BLaER1 treated with 17β-estradiol and CSF1 and Interleukin-3, amounts not matched to agents 10 nM and 100 nM (cell line): ENCODE measurements at regions not wholly inside any gene's neighbourhood (a gene's known extent, or its start where the extent isn't known, plus 50 kb on each side); places are given as distances from the start of the nearest gene placed in this dataset.

Source experiments
- H3K27ac ChIP-seq, 11 experiments: shearing (Covaris generic); formaldehyde crosslinking; 2 replicates each; pipeline ENCODE4 v1.8.1; 2022
- H3K27me3 ChIP-seq, 11 experiments: shearing (Covaris generic); formaldehyde crosslinking; 2 replicates each; pipeline ENCODE4 v1.8.1; 2022
- H3K36me3 ChIP-seq, 11 experiments: shearing (Covaris generic); formaldehyde crosslinking; 2 replicates each; pipeline ENCODE4 v1.8.1; 2022
- H3K4me1 ChIP-seq, 10 experiments: shearing (Covaris generic); formaldehyde crosslinking; 2 replicates each; pipeline ENCODE4 v1.8.1; 2022
- H3K4me2 ChIP-seq, 11 experiments: shearing (Covaris generic); formaldehyde crosslinking; 2 replicates each; pipeline ENCODE4 v1.8.1; 2022
- H3K4me3 ChIP-seq, 10 experiments: shearing (Covaris generic); formaldehyde crosslinking; 2 replicates each; pipeline ENCODE4 v1.8.1; 2022
- H3K9ac ChIP-seq, 11 experiments: shearing (Covaris generic); formaldehyde crosslinking; 2 replicates each; pipeline ENCODE4 v1.8.1; 2022
- H3K9me3 ChIP-seq, 11 experiments: shearing (Covaris generic); formaldehyde crosslinking; replicated peaks in 1 of 11; 2 replicates each; pipeline ENCODE4 v1.8.1; 2022
- H4K20me1 ChIP-seq, 11 experiments: shearing (Covaris generic); formaldehyde crosslinking; 2 replicates each; pipeline ENCODE4 v1.8.1; 2022
- Cebpa-rat ChIP-seq, 11 experiments: shearing (Covaris generic); IDR thresholded peaks; 2 replicates each; pipeline ENCODE4 v1.8.1; 2022

DNA sequence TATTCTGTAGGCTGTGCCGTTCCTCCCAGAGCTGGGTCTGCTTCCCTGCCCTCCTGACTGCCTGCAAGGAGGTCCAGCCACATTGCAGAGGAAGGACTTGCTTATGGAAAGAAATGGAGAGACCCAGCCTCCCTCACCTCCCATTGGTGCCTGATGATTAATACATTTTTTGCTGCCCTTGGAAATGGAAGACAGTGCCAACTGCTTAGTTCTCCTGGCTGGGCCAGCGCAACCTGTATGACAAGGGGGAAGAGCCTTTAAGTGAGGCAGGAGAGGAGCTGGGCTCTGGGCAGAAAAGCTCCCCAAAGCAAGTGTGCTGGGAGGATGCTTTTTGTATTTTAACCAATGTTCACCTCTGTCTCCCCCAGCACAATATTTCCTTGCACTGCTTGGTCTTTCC is 238.5 kb downstream of the SOX9 start:
- H4K20me1 ChIP-seq: no peaks in the 10 kb centered on the region
- H3K4me2 ChIP-seq: no peak overlapping the region
- no peaks in the 10 kb centered on the region for H3K27me3 ChIP-seq
- H3K4me3 ChIP-seq: no peak overlapping the region
- H3K27ac ChIP-seq: no peak overlapping the region
- no peak overlapping the region for H3K9ac ChIP-seq
- no peaks in the 10 kb centered on the region for H3K36me3 ChIP-seq
- H3K9me3 ChIP-seq: peaks cover under 1 to 14% (median 7%) of the 10 kb centered on the region in 11 experiments; a peak in 19 of 22 replicates
- TF ChIP-seq Cebpa-rat (IDR thresholded peaks at IDR 0.05): no peak
- no peaks in the 10 kb centered on the region for H3K4me1 ChIP-seq

DNA sequence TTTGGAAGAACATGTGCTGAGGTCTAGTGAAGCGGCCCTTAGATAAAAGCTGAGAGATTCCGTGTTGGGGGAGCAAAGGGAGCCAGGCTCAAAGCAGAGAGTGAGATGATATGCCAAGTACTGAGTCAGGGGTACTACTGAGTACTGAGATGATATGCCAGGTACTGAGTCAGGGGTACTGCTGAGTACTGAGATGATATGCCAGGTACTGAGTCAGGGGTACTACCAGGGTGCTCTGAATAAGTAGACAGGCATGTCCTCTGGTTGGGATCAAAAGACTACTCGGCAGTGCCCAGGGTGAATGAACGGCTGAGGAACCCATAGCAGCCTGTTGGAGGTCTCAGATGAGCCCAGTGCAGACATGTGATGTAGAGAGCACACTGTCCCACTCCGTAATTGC is 239.0 kb downstream of the SOX9 start:
- Histone ChIP-seq H3K4me2 (no peak overlapping the region), H3K4me1 (no peaks in the 10 kb centered on the region), H3K27me3 (no peaks in the 10 kb centered on the region), H3K36me3 (no peaks in the 10 kb centered on the region), H3K27ac (no peak overlapping the region), H3K4me3 (no peak overlapping the region), H4K20me1 (no peaks in the 10 kb centered on the region), H3K9me3 (peaks cover 0 to 9% (median 1%) of the 10 kb centered on the region in 11 experiments; a peak in 10 of 22 replicates), H3K9ac (no peak overlapping the region)
- no peak for TF ChIP-seq Cebpa-rat (IDR thresholded peaks at IDR 0.05)

DNA sequence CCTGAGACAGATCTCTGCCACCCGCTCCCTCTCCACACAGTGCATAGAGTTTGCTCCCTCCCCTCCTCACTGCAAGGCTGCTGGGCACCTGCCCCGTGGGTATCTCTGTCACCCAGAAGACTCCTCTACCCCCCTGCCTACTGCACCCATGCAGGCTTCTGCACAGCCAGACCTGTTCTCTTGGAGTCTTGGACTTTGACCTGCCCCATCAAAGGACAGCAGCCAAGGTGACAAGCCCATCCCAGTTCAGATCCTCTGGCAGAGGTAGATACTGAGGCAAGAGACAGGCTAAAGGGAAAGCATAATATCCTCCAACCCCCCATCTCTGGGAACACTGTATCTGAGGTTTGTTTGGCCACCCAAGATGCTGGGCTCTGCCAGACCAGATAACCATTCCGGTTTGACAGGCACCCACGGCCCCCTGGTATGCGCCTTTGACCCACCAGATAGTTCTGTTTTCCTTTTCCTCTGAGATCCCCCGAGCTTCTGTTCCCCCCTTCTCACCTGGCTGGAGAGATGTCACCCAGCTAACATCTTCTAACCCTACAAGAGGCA is 239.6 kb downstream of the SOX9 start:
- Histone ChIP-seq H4K20me1 (no peaks in the 10 kb centered on the region), H3K9ac (no peak overlapping the region), H3K4me3 (no peak overlapping the region), H3K9me3 (peaks cover 0 to 5% (median 0%) of the 10 kb centered on the region in 11 experiments; a peak in 2 of 22 replicates), H3K27ac (no peak overlapping the region), H3K27me3 (no peaks in the 10 kb centered on the region), H3K4me1 (no peaks in the 10 kb centered on the region), H3K36me3 (no peaks in the 10 kb centered on the region), H3K4me2 (no peak overlapping the region)
- no peak for TF ChIP-seq Cebpa-rat (IDR thresholded peaks at IDR 0.05)

DNA sequence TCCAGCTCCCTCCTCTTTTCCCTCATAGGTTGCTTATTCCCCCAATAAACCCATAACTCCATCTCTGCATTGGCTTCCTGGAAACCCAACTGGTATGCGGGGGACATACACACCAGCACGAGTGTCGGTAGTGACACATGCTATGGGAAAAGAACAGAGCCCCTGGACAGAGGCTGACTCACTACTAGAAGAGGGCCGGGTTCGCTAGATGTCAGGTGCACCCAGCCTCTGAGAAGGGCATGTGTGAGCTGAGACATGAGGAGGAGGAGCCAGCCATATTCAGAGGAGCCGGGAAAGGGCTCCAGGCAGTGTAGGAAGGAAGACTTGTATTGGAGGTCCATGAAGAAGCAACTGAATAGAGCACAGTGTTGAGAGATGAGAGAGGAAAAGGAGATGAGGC is 241.1 kb downstream of the SOX9 start:
- Histone ChIP-seq H3K4me1 (no peaks in the 10 kb centered on the region), H3K27ac (no peak overlapping the region), H4K20me1 (no peaks in the 10 kb centered on the region), H3K9ac (no peak overlapping the region), H3K9me3 (no peaks in the 10 kb centered on the region), H3K36me3 (no peaks in the 10 kb centered on the region), H3K4me2 (no peak overlapping the region), H3K27me3 (no peaks in the 10 kb centered on the region), H3K4me3 (no peak overlapping the region)
- TF ChIP-seq Cebpa-rat (IDR thresholded peaks at IDR 0.05): no peak

DNA sequence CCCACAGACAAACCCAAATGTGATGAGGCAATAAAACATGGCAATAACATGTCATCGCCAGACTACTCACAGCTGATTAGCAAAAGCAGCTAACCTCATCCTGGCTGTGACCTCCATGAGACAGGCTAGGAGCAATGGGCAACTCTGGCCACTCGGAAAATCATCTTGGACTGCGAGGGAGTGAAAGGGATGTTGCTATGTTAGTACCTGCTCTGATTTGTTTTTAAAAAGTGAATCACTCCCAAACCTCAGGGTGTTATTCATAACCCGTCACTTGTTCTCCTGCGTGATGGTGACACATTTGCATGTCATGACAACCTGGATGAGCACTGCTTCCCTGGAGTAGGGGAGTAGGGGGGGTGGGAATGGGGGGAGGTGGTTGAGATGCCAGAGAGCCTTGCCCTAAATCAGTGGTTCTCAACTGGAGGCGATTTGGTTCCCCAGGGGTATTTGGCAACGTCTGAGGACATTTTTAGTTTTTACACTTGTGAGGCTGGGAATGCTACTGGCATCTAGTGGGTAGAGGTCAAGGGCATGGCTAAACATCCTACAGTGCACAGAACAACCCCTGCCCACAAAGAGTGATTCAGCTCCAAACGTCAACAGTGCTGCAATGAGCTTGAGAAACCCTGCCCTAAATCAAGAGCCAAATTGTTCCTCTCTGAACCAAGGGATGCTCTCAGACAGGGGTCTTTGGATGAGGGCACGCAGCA is 241.7 kb downstream of the SOX9 start:
- no peak overlapping the region for H3K27ac ChIP-seq
- no peak overlapping the region for H3K9ac ChIP-seq
- H4K20me1 ChIP-seq: no peaks in the 10 kb centered on the region
- no peaks in the 10 kb centered on the region for H3K9me3 ChIP-seq
- H3K4me2 ChIP-seq: no peak overlapping the region
- H3K27me3 ChIP-seq: no peaks in the 10 kb centered on the region
- no peaks in the 10 kb centered on the region for H3K4me1 ChIP-seq
- no peaks in the 10 kb centered on the region for H3K36me3 ChIP-seq
- no peak overlapping the region for H3K4me3 ChIP-seq
- no peak for TF ChIP-seq Cebpa-rat (IDR thresholded peaks at IDR 0.05)

DNA sequence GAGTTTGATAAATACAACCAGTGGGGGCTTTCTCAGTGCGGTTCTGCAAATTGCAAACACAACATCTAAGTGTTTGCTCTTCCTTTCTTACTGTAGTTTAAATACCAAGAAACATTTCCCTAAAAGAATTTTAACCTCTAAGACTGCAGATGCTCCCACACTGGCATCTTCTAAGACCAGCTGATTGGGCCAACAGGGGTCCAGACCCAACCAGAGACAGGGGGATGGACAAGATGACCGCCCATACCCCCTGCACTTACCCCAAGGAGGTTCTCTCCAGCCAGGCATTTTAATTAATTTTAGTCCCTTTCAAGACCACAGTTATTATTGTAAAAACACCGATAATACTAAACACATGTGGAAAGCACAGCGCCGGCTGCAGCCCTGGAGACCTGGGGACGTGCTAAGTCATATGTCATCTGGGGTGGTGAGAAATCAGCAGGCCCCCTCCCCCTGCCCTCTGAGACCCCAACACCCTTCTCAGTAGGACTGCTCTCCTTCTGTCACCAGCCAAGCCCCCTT is 242.3 kb downstream of the SOX9 start:
- TF ChIP-seq Cebpa-rat (IDR thresholded peaks at IDR 0.05): no peak
- Histone ChIP-seq H3K27ac (no peak overlapping the region), H4K20me1 (no peaks in the 10 kb centered on the region), H3K36me3 (no peaks in the 10 kb centered on the region), H3K9me3 (no peaks in the 10 kb centered on the region), H3K4me2 (no peak overlapping the region), H3K27me3 (no peaks in the 10 kb centered on the region), H3K9ac (no peak overlapping the region), H3K4me1 (no peaks in the 10 kb centered on the region), H3K4me3 (no peak overlapping the region)

DNA sequence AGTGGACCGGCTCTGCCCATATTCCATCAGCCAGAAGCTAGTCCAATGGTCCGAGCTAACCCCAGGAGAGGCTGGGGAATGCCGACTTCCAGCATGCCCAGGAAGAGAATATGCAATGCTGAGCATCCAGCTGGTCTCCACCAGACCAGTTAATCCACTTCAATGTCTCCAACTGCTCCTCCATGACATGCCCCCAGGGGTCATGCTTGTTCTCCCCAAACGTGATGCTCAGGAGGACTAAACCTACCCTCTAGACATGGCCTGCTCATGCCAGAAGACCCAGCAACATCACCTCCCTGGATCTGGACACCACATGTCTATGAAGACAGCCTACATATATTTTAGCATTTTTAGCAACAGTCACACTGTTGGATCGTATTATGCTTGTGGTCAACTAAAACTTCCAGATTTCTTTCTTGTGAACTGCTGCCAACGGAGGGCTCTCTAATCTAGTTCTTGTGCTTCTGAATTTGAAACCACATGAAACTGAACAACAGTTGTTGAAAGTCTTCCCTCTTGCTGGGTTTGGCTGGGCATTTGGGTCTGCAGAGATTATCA is 245.1 kb downstream of the SOX9 start:
- Histone ChIP-seq H3K4me2 (no peak overlapping the region), H3K9ac (no peak overlapping the region), H3K36me3 (no peaks in the 10 kb centered on the region), H3K4me1 (no peaks in the 10 kb centered on the region), H3K9me3 (no peaks in the 10 kb centered on the region), H4K20me1 (no peaks in the 10 kb centered on the region), H3K27ac (no peak overlapping the region), H3K27me3 (no peaks in the 10 kb centered on the region), H3K4me3 (no peak overlapping the region)
- TF ChIP-seq Cebpa-rat (IDR thresholded peaks at IDR 0.05): no peak

DNA sequence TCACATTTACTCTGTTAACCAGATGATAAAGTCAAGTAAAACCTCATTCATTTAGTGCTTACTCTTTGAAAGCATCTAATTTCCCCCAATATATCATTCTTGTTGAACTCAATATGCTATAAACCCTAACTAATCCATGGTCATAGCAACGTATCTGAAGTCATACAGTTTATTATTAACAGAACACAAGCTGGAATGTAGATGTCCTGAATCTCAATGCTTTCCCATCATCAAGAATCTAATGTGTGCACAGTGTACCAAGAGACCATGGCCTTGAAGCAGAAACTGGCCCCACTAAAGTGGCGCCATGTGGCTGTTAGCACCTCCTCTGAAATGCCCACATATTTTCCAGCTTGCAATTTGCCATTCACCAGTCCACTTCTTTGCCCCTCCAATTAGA is 245.8 kb downstream of the SOX9 start:
- Histone ChIP-seq H3K4me3 (no peak overlapping the region), H3K9ac (no peak overlapping the region), H4K20me1 (no peaks in the 10 kb centered on the region), H3K4me1 (no peaks in the 10 kb centered on the region), H3K27me3 (no peaks in the 10 kb centered on the region), H3K9me3 (no peaks in the 10 kb centered on the region), H3K36me3 (no peaks in the 10 kb centered on the region), H3K27ac (no peak overlapping the region), H3K4me2 (no peak overlapping the region)
- no peak for TF ChIP-seq Cebpa-rat (IDR thresholded peaks at IDR 0.05)

DNA sequence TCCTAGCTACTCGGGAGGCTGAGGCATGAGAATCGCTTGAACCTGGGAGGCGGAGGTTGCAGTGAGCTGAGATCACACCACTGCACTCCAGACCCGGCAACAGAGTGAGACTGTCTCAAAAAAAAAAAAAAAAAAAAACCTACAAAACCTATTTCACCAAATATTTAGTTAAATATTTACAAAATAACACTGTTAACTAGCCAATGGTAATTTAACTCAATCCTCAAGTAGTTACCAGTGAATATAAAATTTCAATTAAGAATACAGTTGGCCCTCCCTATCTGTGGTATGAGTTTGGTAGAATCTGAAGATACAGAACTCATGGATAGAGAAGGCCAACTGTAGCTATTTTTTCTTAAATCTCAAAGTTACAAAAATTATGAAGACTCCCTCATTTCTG is 247.4 kb downstream of the SOX9 start:
- Histone ChIP-seq H4K20me1 (no peaks in the 10 kb centered on the region), H3K4me1 (no peaks in the 10 kb centered on the region), H3K27me3 (no peaks in the 10 kb centered on the region), H3K4me3 (no peak overlapping the region), H3K27ac (no peak overlapping the region), H3K9me3 (peaks cover 0 to 6% (median 0%) of the 10 kb centered on the region in 11 experiments; a peak in 3 of 22 replicates), H3K9ac (no peak overlapping the region), H3K4me2 (no peak overlapping the region), H3K36me3 (no peaks in the 10 kb centered on the region)
- no peak for TF ChIP-seq Cebpa-rat (IDR thresholded peaks at IDR 0.05)

DNA sequence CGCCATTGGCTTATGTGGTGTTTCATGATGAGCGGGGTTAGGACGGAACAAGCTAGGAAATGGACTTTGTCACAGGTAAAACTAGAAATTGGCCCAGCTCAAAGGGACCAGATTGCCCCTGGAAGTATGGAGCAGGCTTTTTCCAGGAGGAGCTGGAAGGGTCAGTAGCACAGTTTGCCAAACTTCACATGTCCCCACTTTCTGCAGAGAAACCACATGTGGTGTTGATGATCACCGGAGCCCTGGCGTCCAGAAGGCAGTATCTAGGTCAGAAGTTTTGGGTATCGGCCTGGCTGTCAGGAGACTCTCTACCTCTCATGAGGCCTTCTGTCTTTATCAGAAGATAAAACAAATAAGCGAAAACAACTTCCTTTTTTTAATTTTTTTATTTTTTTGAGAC is 248.5 kb downstream of the SOX9 start:
- Histone ChIP-seq H3K9me3 (peaks cover 0 to 18% (median 0%) of the 10 kb centered on the region in 11 experiments; a peak in 4 of 22 replicates), H3K36me3 (no peaks in the 10 kb centered on the region), H3K9ac (no peak overlapping the region), H3K4me1 (peaks cover 0 to 2% (median 0%) of the 10 kb centered on the region in 10 experiments; a peak in 1 of 20 replicates), H3K4me3 (no peak overlapping the region), H3K27ac (no peak overlapping the region), H4K20me1 (no peaks in the 10 kb centered on the region), H3K27me3 (no peaks in the 10 kb centered on the region), H3K4me2 (no peak overlapping the region)
- no peak for TF ChIP-seq Cebpa-rat (IDR thresholded peaks at IDR 0.05)
